Colonic mucosa (tissue), 4 donors: ENCODE measurements at regions not wholly inside any gene's neighbourhood (a gene's known extent, or its start where the extent isn't known, plus 50 kb on each side); places are given as distances from the start of the nearest gene placed in this dataset.

Source experiments
- DNase-seq: peaks from one replicate; pipeline ENCODE4 v3.0.0-alpha.2; 2020
- H3K27ac ChIP-seq: fragments of 200-600 bp; one replicate; pipeline ENCODE4 v1.8.0; 2021
- H3K27me3 ChIP-seq: fragments of 200-600 bp; one replicate; pipeline ENCODE4 v1.8.0; 2021
- H3K36me3 ChIP-seq: fragments of 200-600 bp; one replicate; pipeline ENCODE4 v1.8.0; 2021
- H3K4me1 ChIP-seq: fragments of 200-600 bp; one replicate; pipeline ENCODE4 v1.8.0; 2021; ENCODE audit warnings: mild to moderate bottlenecking
- H3K4me3 ChIP-seq: fragments of 200-600 bp; one replicate; pipeline ENCODE4 v1.8.0; 2021
- H3K9ac ChIP-seq, 2 donors: one replicate each; pipeline ENCODE4 v1.7.0; 2013; ENCODE audit warnings: control low read depth in 2 of 2, low read depth in 2 of 2, low read length in 2 of 2
- H3K9me3 ChIP-seq: fragments of 200-600 bp; one replicate; pipeline ENCODE4 v1.8.0; 2021
- CTCF ChIP-seq: fragments of 200-600 bp; IDR thresholded peaks from one replicate; pipeline ENCODE4 v1.8.0; 2022; ENCODE audit warnings: antibody characterized with exemption, mild to moderate bottlenecking
- intact Hi-C: fragments of 100-400 bp; cut with DNase I; formaldehyde crosslinking; loops from one replicate; pipeline ENCODE4 v1.14.1; 2022
- donor health status: healthy.
- donor health status: DM: no; HTN: no; CAD: no.
- donor health status: DM: no; HTN: no; CAD: no.

GRCh38 chrX:109854096-109854495, 121.0 kb upstream of the ACSL4 start:
- intact Hi-C loops = loop anchor here (10.0 kb wide), 1 partner anchor 139 kb away; no protein-coding TSS in a partner anchor
- H3K9me3 ChIP-seq = no peaks in the 10 kb centered on the region

DNA sequence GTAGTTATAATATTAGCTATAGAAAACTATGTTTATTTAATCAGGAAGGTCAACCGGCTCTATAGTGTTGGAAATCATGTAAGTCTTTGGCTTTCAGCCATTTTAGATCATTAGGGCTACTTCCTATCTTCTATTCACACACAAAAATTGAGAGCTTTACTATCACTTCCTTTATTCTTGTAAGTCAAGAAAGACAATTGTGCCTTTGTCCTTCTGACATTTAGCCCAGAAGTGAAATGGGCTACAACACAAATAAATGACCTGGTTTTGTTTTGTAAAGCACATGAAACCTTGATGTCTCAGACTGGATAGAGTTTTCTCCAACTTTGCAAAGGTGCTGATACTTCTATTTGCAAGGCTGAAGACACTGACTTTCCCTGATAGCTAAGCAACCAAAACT, 122.4 kb upstream of the ACSL4 start:
- Histone ChIP-seq H3K27me3 (no peaks in the 10 kb centered on the region), H3K27ac (no peak overlapping the region), H3K4me3 (no peak overlapping the region), H3K36me3 (no peaks in the 10 kb centered on the region), H3K9ac (no peak overlapping the region), H3K4me1 (no peaks in the 10 kb centered on the region), H3K9me3 (no peaks in the 10 kb centered on the region)
- TF ChIP-seq CTCF = no peak
- no peak for DNase-seq
- intact Hi-C loops = loop anchor here (10.0 kb wide), 1 partner anchor 141 kb away; no protein-coding TSS in a partner anchor

More at GRCh38 chrX:109854096-109854495, 121.0 kb upstream of the ACSL4 start:
- H3K4me1 ChIP-seq = no peaks in the 10 kb centered on the region
- no peak for DNase-seq
- H3K27ac ChIP-seq = no peak overlapping the region
- H3K36me3 ChIP-seq = no peaks in the 10 kb centered on the region
- H3K27me3 ChIP-seq = no peaks in the 10 kb centered on the region
- no peak overlapping the region for H3K9ac ChIP-seq
- no peak overlapping the region for H3K4me3 ChIP-seq
- no peak for TF ChIP-seq CTCF

- no peaks in the 10 kb centered on the region for H3K4me1 ChIP-seq
- TF ChIP-seq CTCF = peak; percentile 86
- H3K9me3 ChIP-seq = no peaks in the 10 kb centered on the region
- H3K4me3 ChIP-seq = no peak overlapping the region
- intact Hi-C loops = loop anchor here (10.0 kb wide), 1 partner anchor 142 kb away; no protein-coding TSS in a partner anchor
- no peaks in the 10 kb centered on the region for H3K27me3 ChIP-seq
- no peak overlapping the region for H3K9ac ChIP-seq
- no peak for DNase-seq
- no peak overlapping the region for H3K27ac ChIP-seq
- no peaks in the 10 kb centered on the region for H3K36me3 ChIP-seq
Measured at GRCh38 chrX:109856974-109857373, 123.9 kb upstream of the ACSL4 start.

DNA sequence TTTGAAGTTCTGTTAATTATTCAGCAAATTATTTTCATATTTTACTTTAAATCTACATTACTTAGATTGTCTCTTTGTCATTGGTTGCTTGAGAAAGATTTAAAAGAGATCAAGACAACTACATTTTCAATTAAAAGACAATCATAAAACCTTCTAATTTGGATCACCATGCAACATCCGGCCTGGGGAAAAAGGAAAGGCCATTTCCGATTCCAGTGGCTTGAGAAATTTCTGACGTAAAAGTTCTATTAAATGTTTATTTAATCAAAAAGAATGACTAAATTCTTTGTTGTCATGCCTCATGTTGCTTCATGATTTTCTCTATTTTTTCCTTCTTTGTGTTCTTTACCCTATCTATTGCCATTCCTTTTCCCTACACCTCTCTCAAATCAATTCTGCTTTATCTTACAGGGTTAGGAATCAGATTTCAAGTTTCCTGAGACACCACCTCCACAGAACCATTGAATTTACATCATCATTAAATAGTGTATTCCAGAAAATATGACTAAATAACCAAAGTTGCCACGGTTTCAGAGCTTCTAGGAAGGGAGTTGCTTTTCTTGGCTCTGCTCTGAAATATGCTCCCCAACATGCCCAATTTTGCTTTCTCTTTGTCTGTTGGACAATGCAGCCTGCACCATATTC, 124.6 kb upstream of the ACSL4 start:
- H3K4me1 ChIP-seq = no peaks in the 10 kb centered on the region
- no peaks in the 10 kb centered on the region for H3K9me3 ChIP-seq
- H3K4me3 ChIP-seq = no peak overlapping the region
- no peak overlapping the region for H3K27ac ChIP-seq
- no peak for DNase-seq
- intact Hi-C loops = loop anchor here (10.0 kb wide), 1 partner anchor 143 kb away; no protein-coding TSS in a partner anchor
- no peak overlapping the region for H3K9ac ChIP-seq
- H3K27me3 ChIP-seq = no peaks in the 10 kb centered on the region
- no peaks in the 10 kb centered on the region for H3K36me3 ChIP-seq
- TF ChIP-seq CTCF = no peak

GRCh38 chrX:109858602-109859341, 125.7 kb upstream of the ACSL4 start:
- no peak for TF ChIP-seq CTCF
- H3K9ac ChIP-seq = no peak overlapping the region
- no peaks in the 10 kb centered on the region for H3K4me1 ChIP-seq
- no peaks in the 10 kb centered on the region for H3K36me3 ChIP-seq
- H3K27ac ChIP-seq = no peak overlapping the region
- intact Hi-C loops = loop anchor here (10.0 kb wide), 1 partner anchor 144 kb away; no protein-coding TSS in a partner anchor
- DNase-seq = no peak
- no peaks in the 10 kb centered on the region for H3K9me3 ChIP-seq
- H3K27me3 ChIP-seq = no peaks in the 10 kb centered on the region
- H3K4me3 ChIP-seq = no peak overlapping the region
